ELF-1 (cell line): ENCODE measurements at regions not wholly inside any gene's neighbourhood (a gene's known extent, or its start where the extent isn't known, plus 50 kb on each side); places are given as distances from the start of the nearest gene placed in this dataset.
"Not testable (repeated sequence)": the region's sequence is repeated elsewhere in the genome, so short reads cannot be mapped to it uniquely, and the experiment has no call there.

Experiments
- DNase-seq: peaks from one replicate; pipeline ENCODE4 v3.0.0-alpha.2; 2016; ENCODE audit warnings: low read depth, low spot score

DNA sequence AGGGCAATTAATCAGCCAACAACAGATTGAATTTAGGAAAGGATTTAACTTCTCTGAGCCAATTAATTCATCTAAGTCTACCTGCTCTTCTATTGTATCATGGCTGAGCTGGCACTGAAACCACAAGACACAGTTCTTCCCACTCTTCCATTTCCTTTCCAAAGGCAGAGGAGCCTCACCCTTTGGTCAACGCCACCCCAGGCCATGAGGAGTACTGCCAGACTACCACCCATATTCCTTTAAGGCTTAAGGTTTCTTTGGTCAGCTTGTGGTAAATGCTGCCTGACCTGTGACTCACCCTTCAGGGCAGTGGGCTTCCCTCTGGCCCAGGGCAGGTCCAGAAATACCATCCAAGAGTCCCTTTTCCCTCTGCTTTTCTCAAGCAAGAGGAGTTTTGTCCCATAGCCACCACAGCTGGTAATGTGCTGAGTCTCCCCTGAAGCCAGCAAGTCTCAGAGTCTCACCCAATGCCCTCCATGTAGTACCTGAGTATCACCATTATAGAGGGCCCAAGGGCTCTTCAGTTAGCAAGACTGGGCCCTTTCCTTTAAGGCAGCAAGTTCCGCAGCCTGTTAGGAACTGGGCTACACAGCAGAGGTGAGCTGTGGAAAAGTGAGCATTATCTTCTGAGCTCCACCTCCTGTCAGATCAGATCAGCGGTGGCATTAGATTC is 900.5 kb upstream of the CRIM1 start:
- peak; percentile 71 for DNase-seq

DNA sequence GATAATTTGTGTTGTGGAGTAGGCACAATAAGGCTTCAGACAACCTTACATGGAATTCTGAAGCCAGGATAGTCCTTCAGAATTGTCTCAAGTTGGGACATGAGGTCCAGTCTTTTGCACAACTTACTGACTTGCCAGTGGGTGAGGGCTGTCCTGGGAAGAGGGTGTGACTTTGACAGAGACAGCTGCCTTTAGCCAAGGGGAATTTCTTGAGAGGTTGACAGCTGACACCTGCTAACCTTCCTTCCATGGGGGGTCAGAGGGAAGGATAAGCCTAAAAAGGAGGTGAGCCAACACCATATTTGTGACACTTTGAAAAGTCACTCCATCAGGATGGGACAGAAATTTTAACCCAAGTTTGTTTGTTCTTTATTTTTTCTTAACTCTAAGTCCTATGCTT is 907.8 kb upstream of the CRIM1 start:
- no peak for DNase-seq

DNA sequence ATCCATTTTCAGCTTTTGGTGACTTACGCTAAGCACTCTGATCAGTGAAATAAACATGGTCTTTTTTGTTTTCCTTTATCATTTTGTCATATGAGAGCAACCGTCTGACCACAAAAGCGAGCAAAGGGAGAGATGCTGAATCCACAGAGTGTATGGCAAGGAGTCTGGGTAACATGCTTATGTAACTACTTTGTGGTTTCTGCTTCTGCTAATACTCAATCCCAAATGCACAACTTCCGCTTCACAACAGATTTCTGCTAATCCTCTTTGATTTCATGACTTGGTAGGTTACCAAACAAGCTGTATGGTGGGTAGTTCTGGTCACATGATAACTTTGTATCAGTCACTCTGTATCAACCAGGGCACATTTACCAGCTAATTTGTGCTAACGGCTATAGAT is 908.4 kb upstream of the CRIM1 start:
- no peak for DNase-seq

DNA sequence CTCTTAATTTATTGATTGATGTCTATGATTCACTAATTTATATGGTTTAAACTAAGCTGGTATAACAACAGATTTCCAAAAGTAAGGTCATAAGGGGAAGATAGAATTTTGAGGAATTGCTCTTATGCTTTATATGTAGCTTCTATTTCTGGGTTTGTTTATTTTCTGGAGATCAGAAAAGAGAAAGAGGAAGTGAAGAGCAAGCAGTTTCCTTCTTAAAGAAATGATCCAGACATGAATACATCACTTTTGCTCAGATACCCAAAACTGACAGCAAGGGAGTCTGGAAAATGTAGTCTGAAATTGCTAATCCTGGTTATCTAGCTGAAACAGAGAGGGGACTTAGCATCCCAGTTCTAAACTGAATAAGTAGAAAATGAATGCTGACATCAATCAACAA is 912.5 kb upstream of the CRIM1 start:
- DNase-seq: no peak

DNA sequence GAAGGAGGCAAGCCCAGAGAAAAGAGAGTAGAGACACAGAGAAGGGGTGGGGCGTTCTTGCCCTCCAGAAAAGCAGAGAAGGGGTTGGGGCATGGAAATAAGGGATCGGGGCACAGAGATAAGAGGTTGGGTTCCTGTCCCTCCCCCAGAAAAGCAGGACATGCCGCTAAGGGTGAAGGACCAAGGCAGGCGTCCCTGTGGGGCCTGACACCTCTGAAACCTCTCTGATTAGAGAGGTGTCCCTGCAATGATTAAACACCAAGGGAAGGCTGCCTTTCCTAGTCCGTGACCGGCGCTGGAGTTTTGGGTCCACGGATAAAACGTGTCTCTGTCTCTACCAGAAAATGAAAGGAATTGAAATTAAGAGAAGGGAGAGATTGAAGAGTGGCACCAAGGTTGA is 914.0 kb upstream of the CRIM1 start:
- DNase-seq: not testable (repeated sequence)

DNA sequence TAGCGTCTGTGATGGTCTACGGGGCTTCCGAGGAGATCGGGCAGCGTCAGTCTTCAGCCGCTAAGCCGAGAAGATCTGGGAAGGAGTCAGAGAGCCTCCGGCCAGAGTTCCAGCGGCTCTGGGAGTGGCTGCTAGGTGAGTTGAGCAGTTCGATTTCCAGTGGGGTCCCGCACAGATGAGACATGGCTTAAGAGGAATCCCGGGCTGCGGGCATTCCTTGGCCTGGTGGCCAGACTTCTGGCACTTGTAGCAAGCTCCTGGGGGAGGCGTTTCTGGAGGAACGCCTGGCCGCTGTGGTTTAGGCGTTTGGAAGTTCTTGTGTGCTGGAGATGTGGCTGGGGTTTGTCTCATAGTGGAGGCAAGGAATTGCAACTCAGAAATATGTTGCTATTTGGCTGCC is 915.3 kb upstream of the CRIM1 start:
- DNase-seq: not testable (repeated sequence)

DNA sequence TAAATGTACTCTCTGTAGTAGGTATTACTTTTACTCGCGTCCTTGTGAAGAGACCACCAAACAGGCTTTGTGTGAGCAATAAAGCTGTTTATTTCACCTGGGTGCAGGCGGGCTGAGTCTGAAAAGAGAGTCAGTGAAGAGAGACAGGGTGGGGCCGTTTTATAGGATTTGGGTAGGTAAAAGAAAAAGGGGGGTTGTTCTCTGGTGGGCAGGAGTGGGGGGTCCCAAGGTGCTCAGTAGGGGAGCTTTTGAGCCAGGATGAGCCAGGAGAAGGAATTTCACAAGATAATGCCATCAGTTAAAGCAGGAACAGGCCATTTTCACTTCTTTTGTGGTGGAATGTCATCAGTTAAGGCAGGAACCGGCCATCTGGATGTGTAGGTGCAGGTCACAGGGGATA is 918.7 kb upstream of the CRIM1 start:
- DNase-seq: not testable (repeated sequence)

DNA sequence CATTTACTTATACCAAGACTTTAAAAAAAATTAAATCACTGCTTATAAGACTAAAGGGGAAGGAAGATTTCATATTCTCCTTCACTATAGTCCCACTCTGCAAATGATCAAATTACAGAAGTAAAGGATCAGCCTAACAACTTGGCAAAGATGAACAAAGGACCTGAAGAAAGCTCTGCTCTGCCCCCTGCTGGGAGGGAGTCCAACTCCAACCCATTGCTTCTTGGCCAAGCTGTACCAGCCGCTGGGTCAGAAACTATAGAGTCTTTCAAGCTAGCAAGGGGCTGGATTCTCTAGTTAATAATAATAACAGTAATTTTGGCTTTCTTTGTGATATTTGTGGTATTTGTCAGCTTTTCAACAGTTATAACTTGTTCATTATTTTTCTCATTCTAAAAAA is 927.0 kb upstream of the CRIM1 start:
- peak; percentile 58 for DNase-seq

DNA sequence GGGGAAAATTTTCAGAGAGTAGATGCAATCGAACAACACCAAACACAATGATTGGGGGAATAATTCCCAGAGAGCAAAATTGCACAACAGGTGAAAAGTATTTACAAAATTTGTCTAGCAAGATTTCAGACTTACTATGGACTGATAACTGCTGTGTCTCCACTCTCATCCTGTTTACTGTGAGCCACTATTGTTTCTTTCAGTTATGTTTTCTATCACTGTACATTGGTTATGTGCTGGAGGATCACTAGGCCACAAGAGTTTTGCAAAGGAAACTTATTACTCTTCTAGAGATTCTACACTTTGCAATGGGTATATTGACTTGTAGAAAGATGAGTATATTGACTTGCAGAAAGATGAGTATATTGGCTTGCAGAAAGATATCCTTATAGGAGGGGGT is 934.1 kb upstream of the CRIM1 start:
- DNase-seq: no peak

DNA sequence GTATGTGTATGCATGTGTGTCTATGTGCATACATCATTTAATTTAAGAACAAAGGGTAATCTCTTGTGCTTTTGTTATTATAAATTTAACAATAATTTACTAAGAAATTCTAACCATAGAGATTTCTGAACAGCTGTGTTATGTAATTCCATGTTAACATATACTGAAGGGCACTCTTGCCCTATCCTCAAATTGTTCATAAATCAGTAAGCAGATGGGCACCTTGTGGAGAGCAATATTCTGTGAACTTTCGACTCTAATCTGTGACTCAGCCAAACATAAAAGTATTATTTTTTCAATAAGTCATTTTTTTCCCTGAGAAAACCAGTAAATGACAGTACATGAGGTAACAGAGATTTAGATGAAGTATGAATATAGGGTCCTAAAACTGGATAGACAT is 938.3 kb upstream of the CRIM1 start:
- no peak for DNase-seq

- DNase-seq: no peak
Measured at GRCh38 chr2:35416391-35417140, 939.0 kb upstream of the CRIM1 start.

- no peak for DNase-seq
Measured at GRCh38 chr2:35415942-35416341, 939.6 kb upstream of the CRIM1 start.

- no peak for DNase-seq
Measured at GRCh38 chr2:35415282-35415681, 940.3 kb upstream of the CRIM1 start.

DNA sequence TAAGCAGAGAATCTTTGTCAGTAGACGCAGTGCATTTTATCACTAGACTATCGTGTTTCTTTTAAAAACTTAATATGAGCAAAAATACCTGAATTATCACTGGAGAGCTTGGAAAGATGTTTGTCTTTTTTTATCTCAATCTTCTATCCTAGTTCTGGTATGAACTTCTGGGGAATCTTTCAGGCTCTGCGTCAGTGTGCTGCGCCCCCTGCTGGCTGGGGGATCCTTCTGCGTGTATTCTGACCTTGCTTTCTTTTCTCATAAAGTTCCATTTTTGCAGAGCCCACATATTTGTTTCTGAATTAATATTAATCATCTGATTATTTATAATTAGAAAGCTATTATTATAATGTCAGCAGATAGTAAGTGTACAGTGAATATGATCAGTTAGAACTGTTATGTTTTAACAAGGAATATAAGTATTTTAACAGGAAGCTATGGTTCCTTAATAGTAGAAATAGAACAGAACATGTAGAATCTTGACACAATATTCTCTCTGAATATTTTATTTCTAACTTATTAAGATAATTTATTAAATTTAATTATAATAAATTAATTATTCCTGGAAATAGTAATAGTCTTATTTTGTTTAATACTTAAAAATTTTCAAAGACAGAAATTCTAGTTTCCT is 945.0 kb upstream of the CRIM1 start:
- peak; percentile 37 for DNase-seq

DNA sequence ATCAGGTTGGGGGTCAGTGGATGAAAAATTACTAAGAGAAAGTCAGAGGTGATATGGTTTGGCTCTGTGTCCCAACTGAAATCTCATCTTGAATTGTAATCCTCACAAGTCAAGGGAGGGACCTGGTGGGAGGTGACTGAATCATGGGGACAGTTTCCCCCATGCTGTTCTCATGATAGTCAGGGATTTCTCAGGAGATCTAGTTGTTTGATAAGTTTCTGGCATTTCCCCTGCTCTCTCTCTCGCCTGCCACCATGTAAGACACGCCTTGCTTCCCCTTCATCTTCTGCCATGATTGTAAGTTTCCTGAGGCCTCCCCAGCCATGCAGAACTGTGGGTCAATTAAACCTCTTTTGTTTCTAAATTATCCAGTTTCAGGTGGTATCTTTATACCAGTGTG is 945.8 kb upstream of the CRIM1 start:
- DNase-seq: no peak

GRCh38 chr2:35408320-35408719 is 947.3 kb upstream of the CRIM1 start:
- no peak for DNase-seq

GRCh38 chr2:35391736-35392442 is 963.7 kb upstream of the CRIM1 start:
- no peak for DNase-seq

GRCh38 chr2:35378791-35379190 is 976.8 kb upstream of the CRIM1 start:
- no peak for DNase-seq

DNA sequence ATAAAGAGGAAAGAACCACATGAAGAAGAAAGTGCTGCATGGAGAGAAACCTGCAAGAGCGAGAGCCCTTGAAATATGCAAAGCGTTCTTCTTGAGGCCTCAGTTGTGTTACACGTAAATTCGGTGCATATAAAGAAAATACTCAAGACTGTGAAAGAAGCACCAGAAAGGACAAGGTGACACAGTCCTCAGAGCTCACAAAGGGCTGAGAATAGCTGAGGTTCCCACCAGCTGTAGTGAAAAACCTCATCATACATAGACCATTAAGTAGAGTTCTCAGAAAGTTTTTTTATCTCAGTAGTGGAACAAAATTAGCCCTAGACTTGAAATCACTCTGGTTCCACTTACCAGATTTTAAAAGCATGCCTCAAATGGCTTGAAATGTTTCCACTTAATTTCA is 980.7 kb upstream of the CRIM1 start:
- no peak for DNase-seq

- no peak for DNase-seq
Measured at GRCh38 chr2:35365859-35366258, 989.7 kb upstream of the CRIM1 start.

GRCh38 chr2:35356332-35356731 is 999.2 kb upstream of the CRIM1 start:
- no peak for DNase-seq

DNA sequence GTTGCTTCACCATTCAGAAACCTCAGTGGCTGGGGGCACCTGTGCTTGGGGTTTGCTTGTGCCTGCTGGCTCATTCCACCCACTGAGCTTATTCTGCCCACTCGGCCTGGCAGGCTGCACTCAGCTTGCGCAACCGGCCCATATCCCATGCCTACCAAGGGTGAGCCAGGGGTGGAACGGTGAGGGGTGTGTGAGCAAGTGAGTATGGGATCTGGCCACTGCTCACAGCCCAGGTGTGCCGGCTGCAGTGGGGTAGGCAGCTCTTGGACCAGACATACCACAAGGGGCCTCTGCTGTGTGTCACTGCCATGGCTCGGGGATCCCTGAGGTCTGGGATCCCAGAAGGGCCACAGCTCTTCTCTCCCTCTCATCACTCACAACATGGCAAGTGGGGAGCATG is 1000.5 kb upstream of the CRIM1 start:
- no peak for DNase-seq
